HepG2 (cell line): ENCODE measurements at regions not wholly inside any gene's neighbourhood (a gene's known extent, or its start where the extent isn't known, plus 50 kb on each side); places are given as distances from the start of the nearest gene placed in this dataset.

Experiments used
- EHMT2 ChIP-seq: fragments of 200-600 bp; sonication (generic); IDR thresholded peaks from 2 replicates; pipeline ENCODE4 v1.7.0; 2017; ENCODE audit warnings: antibody characterized with exemption, low read depth, low read length, borderline replicate concordance
- FOXM1 ChIP-seq: sonication (generic); formaldehyde crosslinking; IDR thresholded peaks from 2 replicates; pipeline ENCODE4 v1.5.0; 2020; ENCODE audit warnings: missing genetic modification reagents
- IKZF4 ChIP-seq: sonication (generic); formaldehyde crosslinking; IDR thresholded peaks from 2 replicates; pipeline ENCODE4 v1.5.1; 2020; ENCODE audit warnings: borderline replicate concordance, mild to moderate bottlenecking, low read depth, missing genetic modification reagents; ENCODE audit errors: not compliant biosample characterization
- JARID2 ChIP-seq: sonication (generic); formaldehyde crosslinking; IDR thresholded peaks from 2 replicates; pipeline ENCODE4 v1.8.1; 2023; ENCODE audit warnings: missing genetic modification reagents, inconsistent platforms; ENCODE audit not compliant: insufficient replicate concordance
- KDM1A ChIP-seq: IDR thresholded peaks from 2 replicates; pipeline ENCODE4 v1.6.1; 2016; ENCODE audit warnings: missing compliant biosample characterization
- NFE2 ChIP-seq: sonication (generic); formaldehyde crosslinking; IDR thresholded peaks from 2 replicates; pipeline ENCODE4 v1.4.0; 2020; ENCODE audit warnings: missing genetic modification reagents
- SNAPC2 ChIP-seq: sonication (generic); formaldehyde crosslinking; IDR thresholded peaks from 2 replicates; pipeline ENCODE4 v1.8.1; 2022; ENCODE audit warnings: mild to moderate bottlenecking, missing genetic modification reagents
- ZFP1 ChIP-seq: IDR thresholded peaks from 2 replicates; pipeline ENCODE4 v1.6.1; 2016
- ZFP41 ChIP-seq: sonication (generic); formaldehyde crosslinking; IDR thresholded peaks from 2 replicates; pipeline ENCODE4 v1.4.0; 2020; ENCODE audit warnings: mild to moderate bottlenecking, missing genetic modification reagents, borderline replicate concordance
- ZNF12 ChIP-seq: sonication (generic); formaldehyde crosslinking; IDR thresholded peaks from 2 replicates; pipeline ENCODE4 v1.5.0; 2020; ENCODE audit warnings: missing genetic modification reagents
- ZNF775 ChIP-seq: sonication (generic); formaldehyde crosslinking; IDR thresholded peaks from 2 replicates; pipeline ENCODE4 v1.4.0; 2020; ENCODE audit warnings: missing genetic modification reagents, mild to moderate bottlenecking, moderate library complexity, borderline replicate concordance
- ZNF891 ChIP-seq: sonication (generic); formaldehyde crosslinking; IDR thresholded peaks from 2 replicates; pipeline ENCODE4 v1.5.0; 2020; ENCODE audit warnings: mild to moderate bottlenecking, missing genetic modification reagents
- TF ChIP-seq, protein P1 (sequence below): sonication (generic); formaldehyde crosslinking; conservative IDR thresholded peaks from 2 replicates; pipeline ENCODE4 v1.8.0; 2022; ENCODE audit warnings: missing genetic modification reagents
- TF ChIP-seq, protein P2 (sequence below): IDR thresholded peaks from 2 replicates; pipeline ENCODE4 v1.6.1; 2016; ENCODE audit warnings: low read depth, missing genetic modification reagents, missing compliant biosample characterization
- TF ChIP-seq, protein P3 (sequence below): IDR thresholded peaks from 2 replicates; pipeline ENCODE4 v1.6.1; 2018; ENCODE audit warnings: missing genetic modification reagents, mild to moderate bottlenecking, missing compliant biosample characterization
- TF ChIP-seq, protein P4 (sequence below): sonication (generic); formaldehyde crosslinking; IDR thresholded peaks from 2 replicates; pipeline ENCODE4 v1.4.0; 2020; ENCODE audit warnings: missing genetic modification reagents, borderline replicate concordance
- TF ChIP-seq, protein P5 (sequence below): IDR thresholded peaks from 2 replicates; pipeline ENCODE4 v1.6.1; 2016; ENCODE audit warnings: low read depth, control low read depth

DNA sequence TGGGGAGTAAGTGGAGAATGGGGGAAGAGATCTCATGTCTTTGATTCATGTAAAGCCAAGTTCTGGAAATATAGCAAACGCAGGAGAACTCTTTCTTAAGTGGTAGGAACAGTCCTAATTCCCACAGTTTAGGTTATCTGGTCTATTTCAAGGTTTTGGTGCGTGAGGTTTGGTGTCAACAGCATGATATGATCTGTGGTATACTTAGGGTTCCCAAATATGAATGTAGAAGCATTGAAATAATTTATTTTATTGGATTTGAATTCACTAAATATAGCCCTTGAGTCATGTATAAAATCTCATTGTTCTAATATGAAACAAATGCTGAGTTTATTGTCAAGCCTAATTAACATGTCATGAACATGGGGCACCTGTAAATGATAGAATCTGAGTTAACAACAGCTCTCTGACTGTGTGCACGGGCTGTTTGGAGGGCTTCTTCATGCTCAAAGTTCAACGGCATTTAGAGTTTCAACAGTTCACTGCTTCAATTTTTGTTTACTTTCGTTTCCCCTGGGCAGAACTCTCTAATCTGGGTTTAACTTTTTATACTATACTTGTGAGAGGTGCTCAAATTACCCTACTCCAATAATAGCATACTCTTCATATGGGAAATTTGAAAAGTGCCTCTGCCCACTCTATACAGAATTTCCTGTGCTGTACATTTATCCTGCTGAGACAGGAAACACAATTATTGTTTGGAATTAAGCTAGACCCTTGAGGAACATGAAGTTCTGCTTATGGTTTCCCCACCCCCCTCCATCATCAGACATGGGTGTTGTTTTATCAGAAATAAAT is 236.3 kb upstream of the ZNF217 start (continued):
- TF ChIP-seq, protein P1, sequence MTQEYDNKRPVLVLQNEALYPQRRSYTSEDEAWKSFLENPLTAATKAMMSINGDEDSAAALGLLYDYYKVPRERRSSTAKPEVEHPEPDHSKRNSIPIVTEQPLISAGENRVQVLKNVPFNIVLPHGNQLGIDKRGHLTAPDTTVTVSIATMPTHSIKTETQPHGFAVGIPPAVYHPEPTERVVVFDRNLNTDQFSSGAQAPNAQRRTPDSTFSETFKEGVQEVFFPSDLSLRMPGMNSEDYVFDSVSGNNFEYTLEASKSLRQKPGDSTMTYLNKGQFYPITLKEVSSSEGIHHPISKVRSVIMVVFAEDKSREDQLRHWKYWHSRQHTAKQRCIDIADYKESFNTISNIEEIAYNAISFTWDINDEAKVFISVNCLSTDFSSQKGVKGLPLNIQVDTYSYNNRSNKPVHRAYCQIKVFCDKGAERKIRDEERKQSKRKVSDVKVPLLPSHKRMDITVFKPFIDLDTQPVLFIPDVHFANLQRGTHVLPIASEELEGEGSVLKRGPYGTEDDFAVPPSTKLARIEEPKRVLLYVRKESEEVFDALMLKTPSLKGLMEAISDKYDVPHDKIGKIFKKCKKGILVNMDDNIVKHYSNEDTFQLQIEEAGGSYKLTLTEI, result no peak
- TF ChIP-seq NFE2, result no peak
- TF ChIP-seq, protein P2, sequence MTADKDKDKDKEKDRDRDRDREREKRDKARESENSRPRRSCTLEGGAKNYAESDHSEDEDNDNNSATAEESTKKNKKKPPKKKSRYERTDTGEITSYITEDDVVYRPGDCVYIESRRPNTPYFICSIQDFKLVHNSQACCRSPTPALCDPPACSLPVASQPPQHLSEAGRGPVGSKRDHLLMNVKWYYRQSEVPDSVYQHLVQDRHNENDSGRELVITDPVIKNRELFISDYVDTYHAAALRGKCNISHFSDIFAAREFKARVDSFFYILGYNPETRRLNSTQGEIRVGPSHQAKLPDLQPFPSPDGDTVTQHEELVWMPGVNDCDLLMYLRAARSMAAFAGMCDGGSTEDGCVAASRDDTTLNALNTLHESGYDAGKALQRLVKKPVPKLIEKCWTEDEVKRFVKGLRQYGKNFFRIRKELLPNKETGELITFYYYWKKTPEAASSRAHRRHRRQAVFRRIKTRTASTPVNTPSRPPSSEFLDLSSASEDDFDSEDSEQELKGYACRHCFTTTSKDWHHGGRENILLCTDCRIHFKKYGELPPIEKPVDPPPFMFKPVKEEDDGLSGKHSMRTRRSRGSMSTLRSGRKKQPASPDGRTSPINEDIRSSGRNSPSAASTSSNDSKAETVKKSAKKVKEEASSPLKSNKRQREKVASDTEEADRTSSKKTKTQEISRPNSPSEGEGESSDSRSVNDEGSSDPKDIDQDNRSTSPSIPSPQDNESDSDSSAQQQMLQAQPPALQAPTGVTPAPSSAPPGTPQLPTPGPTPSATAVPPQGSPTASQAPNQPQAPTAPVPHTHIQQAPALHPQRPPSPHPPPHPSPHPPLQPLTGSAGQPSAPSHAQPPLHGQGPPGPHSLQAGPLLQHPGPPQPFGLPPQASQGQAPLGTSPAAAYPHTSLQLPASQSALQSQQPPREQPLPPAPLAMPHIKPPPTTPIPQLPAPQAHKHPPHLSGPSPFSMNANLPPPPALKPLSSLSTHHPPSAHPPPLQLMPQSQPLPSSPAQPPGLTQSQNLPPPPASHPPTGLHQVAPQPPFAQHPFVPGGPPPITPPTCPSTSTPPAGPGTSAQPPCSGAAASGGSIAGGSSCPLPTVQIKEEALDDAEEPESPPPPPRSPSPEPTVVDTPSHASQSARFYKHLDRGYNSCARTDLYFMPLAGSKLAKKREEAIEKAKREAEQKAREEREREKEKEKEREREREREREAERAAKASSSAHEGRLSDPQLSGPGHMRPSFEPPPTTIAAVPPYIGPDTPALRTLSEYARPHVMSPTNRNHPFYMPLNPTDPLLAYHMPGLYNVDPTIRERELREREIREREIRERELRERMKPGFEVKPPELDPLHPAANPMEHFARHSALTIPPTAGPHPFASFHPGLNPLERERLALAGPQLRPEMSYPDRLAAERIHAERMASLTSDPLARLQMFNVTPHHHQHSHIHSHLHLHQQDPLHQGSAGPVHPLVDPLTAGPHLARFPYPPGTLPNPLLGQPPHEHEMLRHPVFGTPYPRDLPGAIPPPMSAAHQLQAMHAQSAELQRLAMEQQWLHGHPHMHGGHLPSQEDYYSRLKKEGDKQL, result no peak
- no peak for TF ChIP-seq JARID2 (CRISPR knock-in tag)
- TF ChIP-seq, protein P3, sequence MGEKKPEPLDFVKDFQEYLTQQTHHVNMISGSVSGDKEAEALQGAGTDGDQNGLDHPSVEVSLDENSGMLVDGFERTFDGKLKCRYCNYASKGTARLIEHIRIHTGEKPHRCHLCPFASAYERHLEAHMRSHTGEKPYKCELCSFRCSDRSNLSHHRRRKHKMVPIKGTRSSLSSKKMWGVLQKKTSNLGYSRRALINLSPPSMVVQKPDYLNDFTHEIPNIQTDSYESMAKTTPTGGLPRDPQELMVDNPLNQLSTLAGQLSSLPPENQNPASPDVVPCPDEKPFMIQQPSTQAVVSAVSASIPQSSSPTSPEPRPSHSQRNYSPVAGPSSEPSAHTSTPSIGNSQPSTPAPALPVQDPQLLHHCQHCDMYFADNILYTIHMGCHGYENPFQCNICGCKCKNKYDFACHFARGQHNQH, result peak; percentile 89
- TF ChIP-seq, protein P4, sequence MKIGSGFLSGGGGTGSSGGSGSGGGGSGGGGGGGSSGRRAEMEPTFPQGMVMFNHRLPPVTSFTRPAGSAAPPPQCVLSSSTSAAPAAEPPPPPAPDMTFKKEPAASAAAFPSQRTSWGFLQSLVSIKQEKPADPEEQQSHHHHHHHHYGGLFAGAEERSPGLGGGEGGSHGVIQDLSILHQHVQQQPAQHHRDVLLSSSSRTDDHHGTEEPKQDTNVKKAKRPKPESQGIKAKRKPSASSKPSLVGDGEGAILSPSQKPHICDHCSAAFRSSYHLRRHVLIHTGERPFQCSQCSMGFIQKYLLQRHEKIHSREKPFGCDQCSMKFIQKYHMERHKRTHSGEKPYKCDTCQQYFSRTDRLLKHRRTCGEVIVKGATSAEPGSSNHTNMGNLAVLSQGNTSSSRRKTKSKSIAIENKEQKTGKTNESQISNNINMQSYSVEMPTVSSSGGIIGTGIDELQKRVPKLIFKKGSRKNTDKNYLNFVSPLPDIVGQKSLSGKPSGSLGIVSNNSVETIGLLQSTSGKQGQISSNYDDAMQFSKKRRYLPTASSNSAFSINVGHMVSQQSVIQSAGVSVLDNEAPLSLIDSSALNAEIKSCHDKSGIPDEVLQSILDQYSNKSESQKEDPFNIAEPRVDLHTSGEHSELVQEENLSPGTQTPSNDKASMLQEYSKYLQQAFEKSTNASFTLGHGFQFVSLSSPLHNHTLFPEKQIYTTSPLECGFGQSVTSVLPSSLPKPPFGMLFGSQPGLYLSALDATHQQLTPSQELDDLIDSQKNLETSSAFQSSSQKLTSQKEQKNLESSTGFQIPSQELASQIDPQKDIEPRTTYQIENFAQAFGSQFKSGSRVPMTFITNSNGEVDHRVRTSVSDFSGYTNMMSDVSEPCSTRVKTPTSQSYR (CRISPR knock-in tag), result peak; percentile 35; the same call in 1 of the 2 replicates
- no peak for TF ChIP-seq IKZF4 (CRISPR knock-in tag)
- TF ChIP-seq ZFP41 (CRISPR knock-in tag), result no peak
- no peak for TF ChIP-seq FOXM1 (CRISPR knock-in tag)
- TF ChIP-seq ZNF775 (CRISPR knock-in tag), result no peak
- TF ChIP-seq, protein P5, sequence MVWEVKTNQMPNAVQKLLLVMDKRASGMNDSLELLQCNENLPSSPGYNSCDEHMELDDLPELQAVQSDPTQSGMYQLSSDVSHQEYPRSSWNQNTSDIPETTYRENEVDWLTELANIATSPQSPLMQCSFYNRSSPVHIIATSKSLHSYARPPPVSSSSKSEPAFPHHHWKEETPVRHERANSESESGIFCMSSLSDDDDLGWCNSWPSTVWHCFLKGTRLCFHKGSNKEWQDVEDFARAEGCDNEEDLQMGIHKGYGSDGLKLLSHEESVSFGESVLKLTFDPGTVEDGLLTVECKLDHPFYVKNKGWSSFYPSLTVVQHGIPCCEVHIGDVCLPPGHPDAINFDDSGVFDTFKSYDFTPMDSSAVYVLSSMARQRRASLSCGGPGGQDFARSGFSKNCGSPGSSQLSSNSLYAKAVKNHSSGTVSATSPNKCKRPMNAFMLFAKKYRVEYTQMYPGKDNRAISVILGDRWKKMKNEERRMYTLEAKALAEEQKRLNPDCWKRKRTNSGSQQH (CRISPR knock-in tag), result no peak
- no peak for TF ChIP-seq ZNF891 (CRISPR knock-in tag)
- TF ChIP-seq ZFP1, result no peak
- TF ChIP-seq EHMT2, result no peak
- no peak for TF ChIP-seq KDM1A
- no peak for TF ChIP-seq ZNF12 (CRISPR knock-in tag)
- TF ChIP-seq SNAPC2 (CRISPR knock-in tag), result no peak
